ENCODE measurements at regions not wholly inside any gene's neighbourhood (a gene's known extent, or its start where the extent isn't known, plus 50 kb on each side); places are given as distances from the start of the nearest gene placed in this dataset.
"Not testable (repeated sequence)": the region's sequence is repeated elsewhere in the genome, so short reads cannot be mapped to it uniquely, and the experiment has no call there.

DNA sequence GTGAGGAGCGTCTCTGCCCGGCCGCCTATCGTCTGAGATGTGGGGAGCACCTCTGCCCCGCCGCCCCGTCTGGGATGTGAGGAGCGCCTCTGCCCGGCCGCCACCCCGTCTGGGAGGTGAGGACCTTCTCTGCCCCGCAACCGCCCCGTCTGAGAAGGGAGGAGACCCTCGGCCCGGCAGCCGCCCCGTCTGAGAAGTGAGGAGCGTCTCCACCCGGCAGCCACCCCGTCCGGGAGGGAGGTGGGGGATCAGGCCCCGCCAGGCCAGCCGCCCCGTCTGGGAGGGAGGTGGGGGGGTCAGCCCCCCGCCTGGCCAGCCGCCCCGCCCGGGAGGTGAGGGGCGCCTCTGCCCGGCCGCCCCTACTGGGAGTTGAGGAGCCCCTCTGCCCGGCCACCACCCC lies 507.8 kb downstream of the TUBA3C start:
- DNase-seq (ENCODE audit: low read depth in 2 of 3, low spot score in 1 of 3) = not testable (repeated sequence)

DNA sequence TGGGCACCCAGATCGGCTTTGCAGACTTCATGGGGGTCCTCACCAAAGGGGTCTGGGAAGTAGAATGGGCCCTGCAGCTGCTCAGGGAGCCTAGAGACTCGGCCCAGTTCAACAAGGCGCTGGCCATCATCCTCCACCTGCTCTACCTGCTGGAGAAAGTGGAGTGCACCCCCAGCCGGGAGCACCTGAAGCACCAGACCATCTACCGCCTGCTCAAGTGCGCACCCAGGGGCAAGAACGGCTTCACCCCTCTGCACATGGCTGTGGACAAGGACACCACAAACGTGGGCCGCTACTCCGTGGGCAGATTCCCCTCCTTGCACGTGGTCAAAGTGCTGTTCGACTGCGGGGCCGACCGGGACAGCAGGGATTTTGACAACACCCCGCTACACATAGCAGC lies 515.0 kb downstream of the TUBA3C start:
- DNase-seq (ENCODE audit: low read depth in 2 of 3, low spot score in 1 of 3) = not testable (repeated sequence)

DNA sequence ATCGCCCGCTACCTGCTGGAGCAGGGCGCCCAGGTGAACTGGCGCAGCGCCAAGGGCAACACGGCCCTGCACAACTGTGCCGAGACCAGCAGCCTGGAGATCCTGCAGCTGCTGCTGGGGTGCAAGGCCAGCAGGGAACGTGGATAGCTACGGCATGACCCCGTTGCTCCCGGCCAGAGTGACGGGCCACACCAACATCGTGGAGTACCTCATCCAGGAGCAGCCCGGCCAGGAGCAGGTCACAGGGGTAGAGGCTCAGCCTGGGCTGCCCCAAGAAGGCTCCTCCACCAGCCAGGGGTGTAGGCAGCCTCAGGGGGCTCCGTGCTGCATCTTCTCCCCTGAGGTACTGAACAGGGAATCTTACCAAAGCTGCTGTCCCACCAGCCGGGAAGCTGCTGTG lies 515.9 kb downstream of the TUBA3C start:
- DNase-seq (ENCODE audit: low read depth in 2 of 3, low spot score in 1 of 3) = not testable (repeated sequence)

DNA sequence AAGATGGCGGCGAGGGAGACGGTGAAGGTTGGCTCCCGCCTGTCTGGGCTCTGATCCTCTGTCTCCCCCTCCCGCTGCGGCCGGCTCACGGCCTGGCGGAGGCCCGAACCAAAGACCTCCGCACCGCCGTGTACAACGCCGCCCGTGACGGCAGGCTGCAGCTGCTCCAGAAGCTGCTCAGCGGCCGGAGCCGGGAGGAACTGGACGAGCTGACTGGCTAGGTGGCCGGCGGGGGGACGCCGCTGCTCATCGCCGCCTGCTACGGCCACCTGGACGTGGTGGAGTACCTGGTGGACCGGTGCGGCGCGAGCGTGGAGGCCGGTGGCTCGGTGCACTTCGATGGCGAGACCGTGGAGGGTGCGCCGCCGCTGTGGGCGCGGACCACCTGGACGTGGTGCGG lies 516.5 kb downstream of the TUBA3C start:
- not testable (repeated sequence) for DNase-seq (ENCODE audit: low read depth in 2 of 3, low spot score in 1 of 3)

DNA sequence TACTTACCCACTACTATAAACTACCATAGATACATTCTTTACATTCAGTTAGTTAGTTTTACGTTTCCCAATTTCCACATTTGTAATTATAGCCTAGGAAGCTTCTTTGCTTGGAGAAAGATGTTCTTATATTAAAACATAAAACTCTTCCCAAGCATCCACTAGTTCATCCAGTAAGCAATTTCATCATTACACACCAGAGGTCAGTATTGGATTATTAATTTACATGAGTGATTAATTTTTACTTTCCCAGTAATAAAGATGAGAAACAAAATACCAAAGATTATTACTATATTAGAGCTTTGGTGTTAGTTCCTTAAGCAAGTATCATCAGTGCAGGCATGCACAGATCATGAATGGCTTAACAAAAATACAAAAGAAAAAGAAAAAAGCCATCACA lies 518.4 kb downstream of the TUBA3C start:
- not testable (repeated sequence) for DNase-seq (ENCODE audit: low read depth in 2 of 3, low spot score in 1 of 3)

DNA sequence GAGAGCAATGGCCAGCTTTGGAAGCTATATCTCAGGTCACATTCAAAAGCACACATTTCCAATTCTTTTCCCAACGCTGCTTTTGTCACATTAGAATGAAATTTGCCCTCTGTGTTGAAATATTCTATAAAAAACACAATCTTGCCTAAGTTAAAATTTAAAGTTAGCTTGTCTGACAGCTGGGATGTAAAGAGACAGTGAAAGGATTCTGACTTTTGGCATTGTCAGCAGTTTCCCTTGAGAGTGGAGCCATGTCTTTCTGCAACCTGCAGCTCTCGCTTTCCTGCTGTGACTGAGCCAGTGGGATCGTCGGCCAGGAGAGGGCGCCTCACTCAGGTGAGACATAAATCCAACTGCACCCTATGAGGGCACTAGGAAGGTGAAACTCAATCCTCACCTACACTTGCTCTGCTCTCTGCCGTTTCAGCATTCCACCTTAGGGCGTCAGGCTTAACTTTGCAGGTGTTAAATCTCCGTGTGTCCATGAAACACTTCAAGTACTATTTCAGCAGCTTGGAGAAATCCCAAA lies 537.9 kb downstream of the TUBA3C start:
- DNase-seq (ENCODE audit: low read depth in 2 of 3, low spot score in 1 of 3) = peak; percentile 4 to 20 (median 15)

DNA sequence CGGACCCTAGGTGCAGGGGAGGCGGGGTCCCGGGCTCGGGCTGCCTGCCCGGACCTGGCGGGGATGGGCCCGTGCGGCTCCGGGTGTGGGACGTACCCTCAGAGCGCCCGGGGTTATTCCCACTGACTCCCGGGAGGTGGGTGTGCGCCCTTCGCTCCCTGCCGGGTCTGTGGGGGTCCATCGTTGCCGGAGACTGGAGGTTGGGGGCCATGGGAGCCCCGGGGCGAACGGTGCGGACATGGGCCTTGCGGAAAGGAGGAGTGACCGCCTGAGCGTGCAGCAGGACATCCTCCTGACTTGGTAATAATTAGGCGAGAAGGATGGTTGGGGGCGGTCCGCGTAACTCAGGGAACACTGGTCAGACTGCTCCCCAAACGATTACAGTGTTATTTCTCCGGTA lies 552.7 kb downstream of the TUBA3C start:
- not testable (repeated sequence) for DNase-seq (ENCODE audit: low read depth in 2 of 3, low spot score in 1 of 3)

DNA sequence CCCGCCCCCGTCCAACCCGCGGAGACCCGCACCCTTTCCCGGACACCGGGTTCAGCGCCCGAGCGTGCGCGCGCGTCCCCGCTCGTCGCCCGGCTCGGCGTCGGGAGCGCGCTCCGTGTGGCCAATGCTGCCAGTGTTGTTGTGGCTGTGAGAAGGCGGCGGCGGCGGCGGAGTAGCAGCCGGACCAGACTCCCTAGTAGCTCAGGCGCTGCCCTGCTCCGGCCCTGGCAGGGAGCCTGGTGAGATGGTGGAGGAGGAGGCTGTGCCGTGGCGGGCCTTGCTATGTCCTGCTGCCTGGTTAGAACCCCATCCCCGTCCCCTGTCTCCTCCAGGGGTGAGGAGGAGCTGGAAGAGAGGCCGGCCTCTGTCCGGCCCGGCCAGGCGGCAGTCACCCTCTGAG lies 553.2 kb downstream of the TUBA3C start:
- no peak for DNase-seq (ENCODE audit: low read depth in 2 of 3, low spot score in 1 of 3)

DNA sequence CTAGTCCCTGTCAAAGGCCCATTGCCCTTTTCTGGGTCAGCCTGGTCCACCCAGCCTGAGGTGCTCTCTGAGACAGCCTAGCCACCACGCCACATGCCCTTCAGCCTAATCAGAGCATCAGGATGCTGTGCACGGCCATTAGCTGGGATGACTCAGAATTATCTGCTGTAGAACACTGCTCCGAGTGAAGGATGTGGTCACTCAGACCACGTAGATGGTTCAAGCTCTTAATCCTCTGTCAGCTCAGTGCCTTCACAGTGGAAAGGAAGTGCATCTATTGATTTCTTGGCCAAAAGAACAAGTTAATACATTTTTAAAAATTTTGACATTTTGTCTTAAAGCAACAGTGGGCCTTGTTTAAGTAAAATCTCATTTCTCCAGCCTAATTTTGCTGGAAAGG lies 557.6 kb downstream of the TUBA3C start:
- DNase-seq (ENCODE audit: low read depth in 2 of 3, low spot score in 1 of 3) = not testable (repeated sequence)

DNA sequence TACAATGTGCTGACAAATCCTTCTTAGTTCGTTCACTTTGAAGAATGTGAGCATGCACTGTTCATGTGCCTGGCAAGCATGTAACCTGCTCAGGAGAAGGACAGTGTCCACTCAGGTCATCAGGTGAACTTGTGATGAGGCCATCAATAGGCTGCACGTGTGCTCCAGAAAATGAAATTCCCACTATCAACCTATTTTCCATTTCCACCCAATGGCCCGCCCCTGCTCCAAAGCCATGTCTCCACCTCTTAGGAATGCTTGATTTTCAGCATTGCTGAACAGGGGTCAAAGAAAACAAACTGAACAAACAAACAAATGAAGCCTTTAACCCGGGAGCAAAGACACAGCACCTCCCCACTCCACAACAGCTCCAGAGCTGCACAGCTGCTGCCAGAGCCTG lies 563.2 kb downstream of the TUBA3C start:
- DNase-seq (ENCODE audit: low read depth in 2 of 3, low spot score in 1 of 3) = not testable (repeated sequence)

DNA sequence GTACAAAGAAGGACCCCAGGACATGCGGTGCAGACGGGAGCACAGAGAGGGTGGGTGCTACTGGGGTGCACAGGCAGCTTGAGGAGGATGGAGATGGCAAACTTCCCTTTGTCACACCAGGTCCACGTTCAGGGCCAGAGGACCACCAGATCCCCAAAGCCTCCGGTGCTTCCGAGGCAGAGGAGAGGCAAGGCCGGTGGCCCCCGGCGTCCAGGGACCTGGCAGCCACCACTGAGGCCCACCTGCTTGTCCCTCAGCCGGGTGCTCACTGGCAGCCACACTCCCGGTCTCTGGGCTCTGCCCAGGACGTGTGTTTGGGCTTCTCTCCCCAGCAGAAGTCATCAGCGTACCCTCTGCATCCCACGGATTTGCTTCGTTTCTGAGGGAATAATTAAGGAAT lies 571.1 kb downstream of the TUBA3C start:
- DNase-seq (ENCODE audit: low read depth in 2 of 3, low spot score in 1 of 3) = not testable (repeated sequence)

DNA sequence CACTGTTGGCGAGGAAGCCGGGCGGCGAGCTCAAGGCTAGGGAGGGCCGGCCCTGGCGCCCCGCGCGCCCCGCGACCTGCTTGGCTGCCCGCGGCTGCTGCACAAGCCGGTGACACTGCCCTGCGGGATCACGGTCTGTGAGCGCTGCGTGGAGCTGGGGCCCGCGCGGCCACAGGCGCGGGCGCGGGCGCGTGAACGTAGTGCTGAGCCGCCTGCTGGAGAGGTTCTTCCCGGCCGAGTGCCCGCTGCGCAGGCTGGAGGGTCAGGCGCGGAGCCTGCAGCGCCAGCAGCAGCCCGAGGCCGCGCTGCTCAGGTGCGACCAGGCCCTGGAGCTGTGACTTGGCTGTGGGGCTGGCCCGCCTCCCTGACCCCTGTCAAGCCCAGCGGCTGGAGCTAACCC lies 572.3 kb downstream of the TUBA3C start:
- DNase-seq (ENCODE audit: low read depth in 2 of 3, low spot score in 1 of 3) = not testable (repeated sequence)

DNA sequence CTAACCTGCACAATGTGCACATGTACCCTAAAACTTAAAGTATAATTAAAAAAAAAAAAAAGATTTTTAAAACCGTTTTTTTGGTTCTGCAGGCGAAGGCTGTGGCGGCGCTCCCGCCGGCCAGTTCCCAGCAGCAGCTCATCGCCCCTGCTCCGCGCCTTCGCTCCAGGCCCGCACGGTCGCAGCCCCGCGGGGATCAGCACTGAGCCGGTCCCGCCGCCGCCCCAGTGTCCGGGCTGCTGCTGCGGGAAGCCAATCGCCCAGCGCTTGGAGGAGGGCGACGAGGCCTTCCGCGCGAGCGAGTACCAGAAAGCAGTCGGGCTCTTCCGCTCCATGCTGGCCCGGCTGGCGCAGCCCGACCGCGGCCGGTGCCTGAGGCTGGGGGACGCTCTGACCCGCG lies 572.8 kb downstream of the TUBA3C start:
- not testable (repeated sequence) for DNase-seq (ENCODE audit: low read depth in 2 of 3, low spot score in 1 of 3)

DNA sequence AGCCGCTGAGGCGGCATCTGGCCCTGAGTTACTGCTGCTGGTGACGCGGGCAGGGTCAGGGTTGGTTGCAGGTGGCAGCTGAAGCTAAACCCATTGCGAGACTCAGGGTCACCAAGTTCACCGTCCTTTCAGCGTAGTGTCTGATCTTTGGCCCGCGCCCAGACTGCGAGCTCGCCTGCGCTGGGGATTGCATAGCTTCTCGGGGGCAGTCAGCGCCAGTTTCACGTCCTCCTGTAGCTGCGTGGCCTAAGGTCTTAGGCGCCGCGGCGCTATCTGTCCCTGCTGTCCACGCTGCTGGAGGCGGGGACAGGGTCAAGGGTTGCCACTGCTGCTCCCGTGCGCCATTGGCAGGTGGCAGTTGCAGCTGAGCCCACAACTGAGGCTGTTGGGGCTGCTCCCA lies 581.3 kb downstream of the TUBA3C start:
- not testable (repeated sequence) for DNase-seq (ENCODE audit: low read depth in 2 of 3, low spot score in 1 of 3)

DNA sequence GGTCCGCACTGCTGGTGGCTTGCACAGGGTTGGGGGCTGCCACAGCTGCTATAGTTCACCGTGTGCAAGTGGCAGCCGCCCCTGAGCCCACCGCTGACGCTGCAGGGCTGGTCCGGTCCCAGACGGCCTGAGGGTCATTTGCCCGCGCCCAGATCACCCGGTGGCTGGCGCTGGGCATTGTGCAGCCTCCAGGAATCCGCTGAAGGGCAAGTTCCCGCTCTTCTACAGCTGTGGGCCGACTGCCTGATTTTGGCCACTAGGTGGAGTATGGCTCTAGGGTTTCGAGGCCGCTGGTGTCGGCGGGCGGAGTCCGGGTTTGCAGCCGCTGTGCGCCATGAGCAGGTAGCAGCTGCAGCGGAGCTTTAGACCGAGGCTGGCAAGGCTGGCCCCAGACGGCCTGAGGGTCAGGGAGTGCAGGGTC lies 581.8 kb downstream of the TUBA3C start:
- peak in 2 of 3 donors; percentile 1 to 3 for DNase-seq (ENCODE audit: low read depth in 2 of 3, low spot score in 1 of 3)

DNA sequence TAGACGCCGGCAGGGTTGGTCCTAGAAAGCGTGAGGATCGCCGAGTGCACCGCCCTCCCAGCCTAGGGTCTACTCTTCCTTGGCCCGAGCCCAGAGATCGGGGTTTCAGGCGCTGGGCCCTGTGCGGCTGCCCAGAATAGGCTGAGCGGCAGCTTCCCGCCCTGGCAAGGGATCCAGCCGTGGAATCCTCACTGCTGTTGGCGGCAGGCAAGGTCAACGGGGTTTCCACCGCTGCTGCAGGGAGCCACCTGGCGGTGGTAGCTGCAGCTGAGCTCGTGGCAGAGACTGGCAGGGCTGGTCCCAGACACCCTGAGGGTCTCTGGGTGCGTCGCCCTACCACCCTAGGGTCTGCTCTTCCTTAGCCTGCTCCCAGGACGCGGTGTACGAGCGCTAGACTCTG lies 583.1 kb downstream of the TUBA3C start:
- DNase-seq (ENCODE audit: low read depth in 2 of 3, low spot score in 1 of 3) = not testable (repeated sequence)

DNA sequence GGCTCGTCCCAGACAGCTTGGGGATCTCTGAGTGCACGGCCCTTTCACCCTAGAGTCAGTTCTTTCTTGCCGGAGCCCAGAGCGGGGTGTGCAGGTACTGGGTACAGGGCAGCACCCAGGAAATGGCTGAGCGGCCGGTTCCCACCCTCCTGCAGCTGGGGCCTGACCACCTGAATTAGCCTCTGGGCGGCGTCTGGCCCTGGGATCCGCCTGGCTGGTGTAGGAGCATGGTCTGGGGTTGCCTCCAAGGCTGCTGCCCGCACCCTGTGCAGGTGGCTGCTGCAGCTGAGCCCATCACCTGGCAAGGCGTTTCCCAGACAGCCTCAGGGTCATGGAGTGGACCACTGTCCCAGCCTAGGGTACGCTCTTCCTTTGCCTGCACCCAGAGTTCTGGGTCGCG lies 583.7 kb downstream of the TUBA3C start:
- DNase-seq (ENCODE audit: low read depth in 2 of 3, low spot score in 1 of 3) = not testable (repeated sequence)

DNA sequence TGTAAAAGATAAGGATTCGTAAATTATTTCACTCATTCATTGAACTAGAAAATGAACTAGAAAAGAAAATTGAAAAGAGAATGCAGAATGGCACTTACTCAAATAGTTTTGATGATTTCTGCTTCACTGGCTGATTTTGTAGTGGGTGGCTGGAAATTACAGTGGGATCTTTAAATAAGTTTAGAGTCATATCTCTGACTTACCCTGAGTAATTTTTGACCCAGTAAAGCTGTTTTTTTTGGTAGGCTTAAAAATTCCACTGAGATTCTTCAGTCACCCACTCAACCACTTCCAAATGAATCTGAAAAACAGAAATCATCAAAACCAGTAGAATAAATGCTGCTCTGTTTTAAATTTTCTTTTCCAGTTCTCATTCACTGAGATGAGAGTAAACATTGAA lies 604.5 kb downstream of the TUBA3C start:
- not testable (repeated sequence) for DNase-seq (ENCODE audit: low read depth in 2 of 3, low spot score in 1 of 3)

DNA sequence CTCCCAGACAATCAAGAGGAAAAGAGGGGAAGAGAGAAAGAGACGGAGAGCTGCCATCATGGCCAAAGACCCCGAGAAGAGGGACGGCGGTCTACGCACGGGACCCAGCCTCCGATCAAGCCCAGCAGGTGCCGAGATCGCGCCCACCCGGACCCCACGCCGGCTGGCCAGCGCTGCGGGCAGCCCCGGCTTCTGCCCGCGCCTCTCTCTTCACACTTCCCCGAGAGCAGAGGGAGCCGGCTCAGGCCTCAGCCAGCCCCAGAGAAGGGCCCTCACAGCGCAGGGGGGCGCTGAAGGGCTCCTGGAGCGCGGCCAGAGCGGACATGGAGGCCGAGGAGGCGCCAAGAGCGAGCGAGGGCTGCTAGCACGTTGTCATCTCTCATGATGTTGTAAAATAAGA lies 613.7 kb downstream of the TUBA3C start:
- not testable (repeated sequence) for DNase-seq (ENCODE audit: low read depth in 2 of 3, low spot score in 1 of 3)

Data from stimulated activated CD4-positive, alpha-beta T cell treated with anti-CD3 and anti-CD28 coated beads, Interleukin-12 subunit alpha, Interleukin-12 subunit beta, amount 100 ng/mL, for 48 hours (primary cell).